ENCODE measurements at regions not wholly inside any gene's neighbourhood (a gene's known extent, or its start where the extent isn't known, plus 50 kb on each side); places are given as distances from the start of the nearest gene placed in this dataset.

DNA sequence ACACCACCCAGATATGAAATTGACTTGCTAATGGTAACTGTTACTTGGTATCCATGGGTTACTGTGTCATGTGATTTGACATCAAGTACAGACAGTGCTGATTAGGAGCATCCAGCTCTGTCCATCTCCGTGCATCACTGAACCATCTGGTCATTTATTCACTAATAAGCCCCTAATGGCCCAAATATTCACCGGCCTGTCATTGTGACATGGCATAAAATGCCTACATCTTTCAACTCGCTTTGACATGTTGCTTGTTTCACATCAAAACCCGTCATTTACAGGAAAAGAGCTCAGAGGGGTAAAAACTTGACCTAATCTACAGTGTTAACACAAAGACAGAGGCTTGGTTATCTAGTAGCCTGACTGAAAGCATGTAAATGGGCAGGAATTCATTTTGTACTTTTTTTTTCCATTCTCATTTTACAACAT is 308.9 kb upstream of the ATP5MC3 start:
- TF ChIP-seq CTCF (IDR thresholded peaks at IDR 0.05): no peak
- no peaks in the 10 kb centered on the region for H3K9me3 ChIP-seq
- no peak for DNase-seq
- intact Hi-C loops (cut with DNase I, micrococcal nuclease): no loop called here
- H3K36me3 ChIP-seq (ENCODE audit: low read depth): no peaks in the 10 kb centered on the region
- no peaks in the 10 kb centered on the region for H3K4me1 ChIP-seq (ENCODE audit: low read depth)
- no peak overlapping the region for H3K4me3 ChIP-seq
- no peak for ATAC-seq

GRCh38 chr2:175478096-175478768 is 296.7 kb upstream of the ATP5MC3 start:
- Histone ChIP-seq H3K9me3 (no peaks in the 10 kb centered on the region), H3K36me3 (ENCODE audit: low read depth) (no peaks in the 10 kb centered on the region), H3K4me3 (no peak overlapping the region), H3K4me1 (ENCODE audit: low read depth) (no peaks in the 10 kb centered on the region)
- ATAC-seq: no peak
- intact Hi-C loops (cut with DNase I, micrococcal nuclease): no loop called here
- TF ChIP-seq CTCF (IDR thresholded peaks at IDR 0.05): no peak
- DNase-seq: no peak

DNA sequence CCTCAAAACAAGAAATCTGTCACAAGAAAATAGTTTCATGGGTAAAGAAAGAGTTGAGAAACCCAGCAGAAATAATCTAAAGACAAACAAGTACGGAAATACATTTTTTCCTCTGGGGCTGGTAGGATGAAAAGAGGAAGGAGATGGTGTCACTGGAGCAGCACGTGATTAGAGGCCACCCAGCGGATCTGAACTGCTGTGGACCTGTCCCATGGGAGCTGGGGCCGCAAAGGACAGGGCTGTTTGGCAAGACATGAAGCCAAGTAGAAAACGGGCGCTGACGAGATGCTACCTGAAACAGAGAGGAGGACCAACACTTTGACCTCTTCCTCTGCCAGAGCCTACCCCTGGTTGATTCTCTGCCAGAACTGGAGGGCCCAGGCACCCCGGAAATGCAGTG is 295.4 kb upstream of the ATP5MC3 start:
- no peak for ATAC-seq
- Histone ChIP-seq H3K9me3 (no peaks in the 10 kb centered on the region), H3K4me1 (ENCODE audit: low read depth) (no peaks in the 10 kb centered on the region), H3K4me3 (no peak overlapping the region), H3K36me3 (ENCODE audit: low read depth) (no peaks in the 10 kb centered on the region)
- DNase-seq: no peak
- intact Hi-C loops (cut with DNase I, micrococcal nuclease): no loop called here
- TF ChIP-seq CTCF (IDR thresholded peaks at IDR 0.05): no peak

DNA sequence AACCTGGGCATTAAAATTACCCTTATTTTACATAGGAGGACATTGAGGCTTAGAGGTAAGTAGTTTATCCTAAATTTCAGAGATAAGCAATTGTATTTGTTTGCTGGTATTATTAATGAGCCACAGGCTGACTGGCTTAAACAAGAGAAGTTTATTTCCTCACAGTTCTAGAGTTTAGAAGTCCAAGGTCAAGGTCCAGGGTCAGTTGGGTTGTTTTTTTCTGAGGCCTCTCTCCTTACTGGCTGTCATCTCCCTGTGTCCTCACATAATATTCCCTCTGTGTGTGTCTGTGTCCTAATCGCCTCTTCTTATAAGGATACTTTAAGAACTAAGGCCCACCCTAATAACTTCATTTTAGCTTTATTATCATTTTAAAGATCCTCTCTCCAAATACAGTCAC is 294.9 kb upstream of the ATP5MC3 start:
- intact Hi-C loops (cut with DNase I, micrococcal nuclease): no loop called here
- Histone ChIP-seq H3K4me3 (no peak overlapping the region), H3K4me1 (ENCODE audit: low read depth) (no peaks in the 10 kb centered on the region), H3K9me3 (no peaks in the 10 kb centered on the region), H3K36me3 (ENCODE audit: low read depth) (no peaks in the 10 kb centered on the region)
- DNase-seq (no peak), ATAC-seq (no peak)
- no peak for TF ChIP-seq CTCF (IDR thresholded peaks at IDR 0.05)

DNA sequence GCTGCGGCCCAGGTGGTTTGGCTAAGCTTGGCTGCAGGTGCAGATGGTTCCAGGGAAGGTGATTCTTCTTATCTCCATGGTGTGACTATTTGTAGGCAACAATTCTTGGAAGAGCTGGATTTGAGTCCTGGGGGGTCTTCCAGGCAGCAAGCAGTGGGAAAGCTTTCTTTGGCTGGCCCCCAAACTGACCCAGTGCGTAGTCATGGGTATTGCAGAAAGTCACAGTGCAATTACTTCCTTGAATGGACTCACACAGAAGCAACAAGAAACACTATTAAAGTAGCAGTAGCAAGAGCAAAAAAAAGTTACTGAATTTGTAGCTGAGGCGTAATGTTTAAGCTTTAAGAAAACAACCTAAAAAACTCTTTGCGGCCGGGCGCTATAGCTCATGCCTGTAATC is 293.6 kb upstream of the ATP5MC3 start:
- DNase-seq (no peak), ATAC-seq (no peak)
- intact Hi-C loops (cut with DNase I, micrococcal nuclease): no loop called here
- H3K9me3 ChIP-seq: no peaks in the 10 kb centered on the region
- TF ChIP-seq CTCF (IDR thresholded peaks at IDR 0.05): no peak
- H3K4me1 ChIP-seq (ENCODE audit: low read depth): no peaks in the 10 kb centered on the region
- no peak overlapping the region for H3K4me3 ChIP-seq
- H3K36me3 ChIP-seq (ENCODE audit: low read depth): no peaks in the 10 kb centered on the region

Measured in mucosa of descending colon (tissue), 3 donors.